Muscle of arm (tissue), 1 donor: ENCODE measurements at regions not wholly inside any gene's neighbourhood (a gene's known extent, or its start where the extent isn't known, plus 50 kb on each side); places are given as distances from the start of the nearest gene placed in this dataset.
"Not testable (repeated sequence)": the region's sequence is repeated elsewhere in the genome, so short reads cannot be mapped to it uniquely, and the experiment has no call there.

Source experiments
- DNase-seq: peaks from one replicate; pipeline ENCODE4 v3.0.0-alpha.2; 2013

- no peak for DNase-seq
These were observed 137.3 kb upstream of the TGFBR2 start for GRCh38 chr3:30469133-30469532.

- DNase-seq: no peak
These were observed 135.9 kb upstream of the TGFBR2 start for GRCh38 chr3:30470496-30470895.

- no peak for DNase-seq
These were observed 135.3 kb upstream of the TGFBR2 start for GRCh38 chr3:30471066-30471465.

GRCh38 chr3:30471796-30472489 is 134.5 kb upstream of the TGFBR2 start:
- DNase-seq: no peak

GRCh38 chr3:30473374-30474051 is 132.9 kb upstream of the TGFBR2 start:
- DNase-seq: no peak

GRCh38 chr3:30474371-30474770 is 132.0 kb upstream of the TGFBR2 start:
- DNase-seq: no peak

GRCh38 chr3:30475038-30475808 is 131.2 kb upstream of the TGFBR2 start:
- no peak for DNase-seq

GRCh38 chr3:30475809-30476178 is 130.6 kb upstream of the TGFBR2 start:
- DNase-seq: no peak

GRCh38 chr3:30476368-30477084 is 129.9 kb upstream of the TGFBR2 start:
- no peak for DNase-seq

- no peak for DNase-seq
These were observed 129.1 kb upstream of the TGFBR2 start for GRCh38 chr3:30477149-30477921.

GRCh38 chr3:30479737-30480136 is 126.7 kb upstream of the TGFBR2 start:
- not testable (repeated sequence) for DNase-seq

GRCh38 chr3:30480156-30480555 is 126.2 kb upstream of the TGFBR2 start:
- not testable (repeated sequence) for DNase-seq

- DNase-seq: no peak
These were observed 125.8 kb upstream of the TGFBR2 start for GRCh38 chr3:30480587-30480986.

GRCh38 chr3:30481241-30481640 is 125.2 kb upstream of the TGFBR2 start:
- DNase-seq: no peak

GRCh38 chr3:30484229-30484628 is 122.2 kb upstream of the TGFBR2 start:
- DNase-seq: not testable (repeated sequence)

- DNase-seq: no peak
These were observed 120.0 kb upstream of the TGFBR2 start for GRCh38 chr3:30486368-30486767.

GRCh38 chr3:30488070-30488756 is 118.2 kb upstream of the TGFBR2 start:
- no peak for DNase-seq

- no peak for DNase-seq
These were observed 113.8 kb upstream of the TGFBR2 start for GRCh38 chr3:30492322-30493192.

- DNase-seq: no peak
These were observed 112.5 kb upstream of the TGFBR2 start for GRCh38 chr3:30493911-30494311.
